HCT116 (cell line): ENCODE measurements at regions not wholly inside any gene's neighbourhood (a gene's known extent, or its start where the extent isn't known, plus 50 kb on each side); places are given as distances from the start of the nearest gene placed in this dataset.

ENCODE experiments used
- ATAC-seq: fragments of 200-7000 bp; cut with Tn5 transposase; 2 replicates; pipeline ENCODE4 v1.9.1; 2020; ENCODE audit warnings: mild to moderate bottlenecking, moderate library complexity
- BruUV-seq: library from RNA; stranded (reverse); fragments of 400-500 nt; replicated peaks from 2 replicates; lab custom pipeline; 2021; lab: Mats Ljungman, UMichigan
- CTCF ChIA-PET: fragments of 300-600 bp; sonication (Branson Sonifier 250); formaldehyde crosslinking; loops from one replicate; lab custom pipeline; 2021; ENCODE audit warnings: antibody characterized with exemption; lab: Charles Lee
- POLR2A ChIA-PET: fragments of 300-600, 350-600 bp; sonication (Branson Sonifier 250); formaldehyde crosslinking; loops from one replicate; lab custom pipeline; 2021; ENCODE audit warnings: antibody characterized with exemption; lab: Charles Lee
- RAD21 ChIA-PET, 2 experiments: fragments of 300-600 bp; sonication (Branson Sonifier 250); formaldehyde crosslinking; loops; one replicate each; lab custom pipeline; 2023; ENCODE audit warnings: low total read pairs in 2 of 2; ENCODE audit not compliant: uncharacterized antibody in 2 of 2, unreplicated experiment in 2 of 2, low non-redundant PET in 1 of 2; lab: Charles Lee
- DNase-seq: peaks from one replicate; pipeline ENCODE4 v3.0.0-alpha.2; 2010; ENCODE audit warnings: low read depth, low spot score
- H2AFZ ChIP-seq: fragments of 200-600 bp; shearing (Covaris generic), sonication (generic); 2 replicates; pipeline ENCODE4 v1.6.1; 2017; ENCODE audit warnings: low read depth, mixed run types, mixed read lengths, antibody characterized with exemption, low read length; ENCODE audit not compliant: poor library complexity, severe bottlenecking
- H3K27ac ChIP-seq: 2 replicates; pipeline ENCODE4 v1.5.1; 2012; ENCODE audit warnings: low read depth, low read length
- H3K27me3 ChIP-seq: fragments of 200-600 bp; sonication (generic); 2 replicates; pipeline ENCODE4 v1.6.1; 2016; ENCODE audit warnings: mixed run types, low read length, mixed read lengths; ENCODE audit not compliant: insufficient read depth
- H3K36me3 ChIP-seq, 2 experiments: fragments of 200-500 bp in 1 of 2; fragments of 200-600 bp in 1 of 2; sonication (Bioruptor generic) in 1 of 2; sonication (generic) in 1 of 2; 2 replicates each; pipeline versions ENCODE4 v1.5.1 to v1.6.1; 2014 to 2016; ENCODE audit warnings: low read length in 2 of 2, inconsistent platforms in 1 of 2, mixed read lengths in 1 of 2, mixed run types in 1 of 2; ENCODE audit not compliant: insufficient read depth in 2 of 2, control insufficient read depth in 1 of 2
- H3K4me1 ChIP-seq, 2 experiments: fragments of 200-600 bp in 1 of 2; sonication (generic) in 1 of 2; 2 replicates each; pipeline versions ENCODE4 v1.5.1 to v1.6.1; 2012 to 2017; ENCODE audit warnings: low read length in 2 of 2, inconsistent platforms in 1 of 2, mild to moderate bottlenecking in 1 of 2, mixed read lengths in 1 of 2, mixed run types in 1 of 2, moderate library complexity in 1 of 2; ENCODE audit not compliant: insufficient read depth in 2 of 2, control insufficient read depth in 1 of 2
- H3K4me2 ChIP-seq: fragments of 200-600 bp; sonication (generic); 2 replicates; pipeline ENCODE4 v1.6.1; 2017; ENCODE audit warnings: mixed run types, low read length, mixed read lengths
- H3K4me3 ChIP-seq, 2 experiments: fragments of 200-600 bp in 1 of 2; sonication (generic) in 1 of 2; replicated peaks in 1 of 2; 2 replicates each; pipeline ENCODE4 v1.5.1; 2011 to 2016; ENCODE audit warnings: low read length in 2 of 2, control low read depth in 1 of 2, low read depth in 1 of 2, mild to moderate bottlenecking in 1 of 2, mixed read lengths in 1 of 2, mixed run types in 1 of 2
- H3K79me2 ChIP-seq: fragments of 200-600 bp; sonication (generic); 2 replicates; pipeline ENCODE4 v1.6.1; 2017; ENCODE audit warnings: mild to moderate bottlenecking, mixed run types, low read length, moderate library complexity, mixed read lengths; ENCODE audit not compliant: insufficient read depth
- H3K9ac ChIP-seq: fragments of 200-600 bp; sonication (generic); 2 replicates; pipeline ENCODE4 v1.6.1; 2016; ENCODE audit warnings: low read length, mixed read lengths
- H3K9me2 ChIP-seq: fragments of 200-600 bp; sonication (generic), shearing (Covaris generic); 2 replicates; pipeline ENCODE4 v1.6.1; 2017; ENCODE audit warnings: mixed run types, mild to moderate bottlenecking, moderate library complexity; ENCODE audit not compliant: insufficient read depth
- H3K9me3 ChIP-seq, 2 experiments: fragments of 200-500 bp in 1 of 2; fragments of 200-600 bp in 1 of 2; sonication (Bioruptor generic) in 1 of 2; sonication (generic) in 1 of 2; 2 replicates each; pipeline ENCODE4 v1.6.1; 2014 to 2017; ENCODE audit warnings: low read length in 2 of 2, mixed read lengths in 2 of 2, inconsistent platforms in 1 of 2, low read depth in 1 of 2, mild to moderate bottlenecking in 1 of 2, mixed run types in 1 of 2, moderate library complexity in 1 of 2; ENCODE audit not compliant: control insufficient read depth in 1 of 2, insufficient read depth in 1 of 2
- H4K20me1 ChIP-seq: fragments of 200-600 bp; sonication (generic), shearing (Covaris generic); 2 replicates; pipeline ENCODE4 v1.6.1; 2017; ENCODE audit warnings: mixed run types, mild to moderate bottlenecking, moderate library complexity; ENCODE audit not compliant: insufficient read depth
- ATF3 ChIP-seq: IDR thresholded peaks from 2 replicates; pipeline ENCODE4 v1.6.1; 2012
- CBX3 ChIP-seq: IDR thresholded peaks from 2 replicates; pipeline ENCODE4 v1.6.1; 2012; ENCODE audit warnings: low read depth
- CEBPB ChIP-seq: IDR thresholded peaks from 2 replicates; pipeline ENCODE4 v1.6.1; 2012; ENCODE audit warnings: low read depth
- EGR1 ChIP-seq: IDR thresholded peaks from 2 replicates; pipeline ENCODE4 v1.6.1; 2012; ENCODE audit warnings: low read depth
- EZH2 ChIP-seq: fragments of 200-600 bp; sonication (generic); IDR thresholded peaks from 2 replicates; pipeline ENCODE4 v1.6.1; 2017; ENCODE audit warnings: antibody characterized with exemption, mixed run types
- EZH2phosphoT487 ChIP-seq: fragments of 200-600 bp; IDR thresholded peaks from 2 replicates; pipeline ENCODE4 v1.6.1; 2018; ENCODE audit warnings: antibody characterized with exemption, borderline replicate concordance
- FOSL1 ChIP-seq: IDR thresholded peaks from 2 replicates; pipeline ENCODE4 v1.6.1; 2012; ENCODE audit warnings: low read depth
- MAX ChIP-seq: IDR thresholded peaks from 2 replicates; pipeline ENCODE4 v1.6.1; 2012
- POLR2A ChIP-seq: IDR thresholded peaks from 2 replicates; pipeline ENCODE4 v1.7.0; 2011; ENCODE audit warnings: borderline replicate concordance; ENCODE audit not compliant: insufficient read depth, insufficient read length; ENCODE audit errors: extremely low read depth
- POLR2AphosphoS5 ChIP-seq: IDR thresholded peaks from 2 replicates; pipeline ENCODE4 v1.6.1; 2011; ENCODE audit warnings: mild to moderate bottlenecking, low read depth, low read length, moderate library complexity
- RAD21 ChIP-seq: IDR thresholded peaks from 2 replicates; pipeline ENCODE4 v1.6.1; 2012; ENCODE audit warnings: low read depth, mild to moderate bottlenecking
- SIN3A ChIP-seq: IDR thresholded peaks from 2 replicates; pipeline ENCODE4 v1.6.1; 2012; ENCODE audit warnings: low read depth
- SP1 ChIP-seq: IDR thresholded peaks from 2 replicates; pipeline ENCODE4 v1.6.1; 2012; ENCODE audit warnings: low read depth
- SRF ChIP-seq: IDR thresholded peaks from 2 replicates; pipeline ENCODE4 v1.6.1; 2012; ENCODE audit warnings: low read depth
- TCF7L2 ChIP-seq: IDR thresholded peaks from 2 replicates; pipeline ENCODE4 v1.7.0; 2011; ENCODE audit warnings: borderline replicate concordance, inconsistent platforms; ENCODE audit not compliant: insufficient read depth, insufficient read length; ENCODE audit errors: extremely low read depth
- ZBTB33 ChIP-seq: IDR thresholded peaks from 2 replicates; pipeline ENCODE4 v1.6.1; 2011; ENCODE audit warnings: mild to moderate bottlenecking, low read length, moderate library complexity; ENCODE audit not compliant: insufficient replicate concordance; ENCODE audit errors: extremely low read depth
- ZFX ChIP-seq: fragments of 450-650 bp; IDR thresholded peaks from 2 replicates; pipeline ENCODE4 v1.6.1; 2017
- intact Hi-C: fragments of 100-400 bp; cut with micrococcal nuclease; formaldehyde crosslinking; loops from 2 replicates; pipeline ENCODE4 v1.10.0; 2022

GRCh38 chr1:22359427-22359826 lies 92.2 kb upstream of the ZBTB40 start:
- no TSS peak for BruUV-seq
- Histone ChIP-seq H3K79me2 (no peaks in the 10 kb centered on the region), H3K4me3 (no peak overlapping the region), H3K36me3 (no peaks in the 10 kb centered on the region), H3K27me3 (peaks cover 16% of the 10 kb centered on the region; the same call in 1 of the 2 replicates), H3K27ac (no peak overlapping the region), H3K9me3 (no peaks in the 10 kb centered on the region), H3K4me1 (no peaks in the 10 kb centered on the region), H2AFZ (no peak overlapping the region), H3K4me2 (no peak overlapping the region), H3K9me2 (no peaks in the 10 kb centered on the region), H4K20me1 (no peaks in the 10 kb centered on the region), H3K9ac (no peak overlapping the region)
- TF ChIP-seq POLR2AphosphoS5 (no peak), SIN3A (no peak), CEBPB (no peak), EZH2 (no peak), MAX (no peak), POLR2A (no peak), CBX3 (no peak), ATF3 (no peak), ZBTB33 (no peak), ZFX (no peak), RAD21 (no peak), TCF7L2 (no peak), SP1 (no peak), FOSL1 (no peak), EZH2phosphoT487 (no peak), SRF (no peak), EGR1 (no peak)
- ChIA-PET POLR2A (no interaction called here), CTCF (no interaction called here), RAD21 (no interaction called here)
- ATAC-seq (no peak), DNase-seq (no peak)
- intact Hi-C loops, result no loop called here
